WTC11 (cell line): ENCODE measurements at regions not wholly inside any gene's neighbourhood (a gene's known extent, or its start where the extent isn't known, plus 50 kb on each side); places are given as distances from the start of the nearest gene placed in this dataset.

Experiments used
- ATAC-seq: fragments of 200-7000 bp; cut with Tn5 transposase; 2 replicates; pipeline ENCODE4 v1.10.0; 2021; ENCODE audit warnings: mild to moderate bottlenecking, moderate library complexity
- CTCF ChIA-PET: fragments of 300-600 bp; sonication (Branson Sonifier 250); formaldehyde crosslinking; loops from one replicate; lab custom pipeline; 2021; ENCODE audit warnings: antibody characterized with exemption; lab: Charles Lee
- POLR2A ChIA-PET: fragments of 350-600 bp; sonication (Branson Sonifier 250); formaldehyde crosslinking; loops from one replicate; lab custom pipeline; 2021; ENCODE audit warnings: antibody characterized with exemption; lab: Charles Lee
- DNase-seq: peaks from one replicate; pipeline ENCODE4 v3.0.0; 2021; ENCODE audit warnings: low spot score
- H3K27ac Mint-ChIP-seq: 2 replicates; pipeline ENCODE4 v1.8.0; 2021; ENCODE audit warnings: mixed read lengths
- H3K27me3 Mint-ChIP-seq: 2 replicates; pipeline ENCODE4 v1.8.0; 2021; ENCODE audit warnings: low read depth, mild to moderate bottlenecking, moderate library complexity, mixed read lengths
- H3K36me3 Mint-ChIP-seq: 2 replicates; pipeline ENCODE4 v1.8.0; 2021; ENCODE audit warnings: mixed read lengths
- H3K4me1 Mint-ChIP-seq: 2 replicates; pipeline ENCODE4 v1.8.0; 2022; ENCODE audit warnings: mixed read lengths
- H3K4me3 Mint-ChIP-seq: 2 replicates; pipeline ENCODE4 v1.8.0; 2021; ENCODE audit warnings: mild to moderate bottlenecking, moderate library complexity, mixed read lengths
- H3K9me3 Mint-ChIP-seq: 2 replicates; pipeline ENCODE4 v1.8.0; 2021; ENCODE audit warnings: mixed read lengths
- AR ChIP-seq: fragments of 250-450 bp; sonication (Bioruptor Pico); IDR thresholded peaks from 2 replicates; pipeline ENCODE4 v1.9.0; 2021; ENCODE audit warnings: mild to moderate bottlenecking
- CREB1 ChIP-seq: sonication (generic); formaldehyde crosslinking; IDR thresholded peaks from 2 replicates; pipeline ENCODE4 v1.8.0; 2023; ENCODE audit warnings: mild to moderate bottlenecking, missing genetic modification reagents
- EMX1 ChIP-seq: fragments of 250-450 bp; sonication (Bioruptor Pico); IDR thresholded peaks from 2 replicates; pipeline ENCODE4 v1.8.0; 2021; ENCODE audit warnings: mild to moderate bottlenecking
- IRF2 ChIP-seq: sonication (generic); formaldehyde crosslinking; IDR thresholded peaks from 2 replicates; pipeline ENCODE4 v1.8.0; 2022; ENCODE audit warnings: low read depth, missing genetic modification reagents, borderline replicate concordance
- PRDM15 ChIP-seq: sonication (generic); formaldehyde crosslinking; IDR thresholded peaks from 2 replicates; pipeline ENCODE4 v1.8.0; 2022; ENCODE audit warnings: missing genetic modification reagents
- PREB ChIP-seq: sonication (generic); formaldehyde crosslinking; IDR thresholded peaks from 2 replicates; pipeline ENCODE4 v1.8.1; 2022; ENCODE audit warnings: mild to moderate bottlenecking, missing genetic modification reagents, moderate library complexity, borderline replicate concordance
- SOX15 ChIP-seq: fragments of 250-450 bp; sonication (Bioruptor Pico); IDR thresholded peaks from 2 replicates; pipeline ENCODE4 v1.9.0; 2021; ENCODE audit warnings: mild to moderate bottlenecking
- SP1 ChIP-seq: sonication (generic); formaldehyde crosslinking; conservative IDR thresholded peaks from 2 replicates; pipeline ENCODE4 v1.8.1; 2022; ENCODE audit warnings: missing genetic modification reagents
- STAT6 ChIP-seq: sonication (generic); formaldehyde crosslinking; conservative IDR thresholded peaks from 2 replicates; pipeline ENCODE4 v1.8.1; 2023; ENCODE audit warnings: mild to moderate bottlenecking, low read depth, missing genetic modification reagents, moderate library complexity
- TEAD1 ChIP-seq: sonication (generic); formaldehyde crosslinking; IDR thresholded peaks from 2 replicates; pipeline ENCODE4 v1.8.0; 2022; ENCODE audit warnings: mild to moderate bottlenecking, missing genetic modification reagents
- USF1 ChIP-seq: sonication (generic); formaldehyde crosslinking; IDR thresholded peaks from 2 replicates; pipeline ENCODE4 v1.8.0; 2022; ENCODE audit warnings: mild to moderate bottlenecking, missing genetic modification reagents
- ZNF425 ChIP-seq: fragments of 250-450 bp; sonication (Bioruptor Pico); conservative IDR thresholded peaks from 2 replicates; pipeline ENCODE4 v1.9.0; 2021; ENCODE audit warnings: mild to moderate bottlenecking

- TF ChIP-seq STAT6 (CRISPR knock-in tag) (no peak), CREB1 (CRISPR knock-in tag) (no peak), SP1 (CRISPR knock-in tag) (no peak), SOX15 (CRISPR knock-in tag) (no peak), PREB (CRISPR knock-in tag) (no peak), TEAD1 (CRISPR knock-in tag) (no peak), IRF2 (no peak), ZNF425 (CRISPR knock-in tag) (no peak), USF1 (CRISPR knock-in tag) (no peak), PRDM15 (no peak)
These were observed 161.8 kb downstream of the EDEM1 start (continued) for GRCh38 chr3:5349343-5349742.

- DNase-seq (no peak), ATAC-seq (no peak)
- Mint-ChIP-seq H3K27ac (no peak overlapping the region), H3K4me1 (no peaks in the 10 kb centered on the region), H3K9me3 (peaks cover 69% of the 10 kb centered on the region), H3K36me3 (peaks cover 15% of the 10 kb centered on the region), H3K27me3 (peaks cover 4% of the 10 kb centered on the region), H3K4me3 (no peak overlapping the region)
- ChIA-PET CTCF (no interaction called here), POLR2A (no interaction called here)
- TF ChIP-seq AR (CRISPR knock-in tag) = no peak
- no peak for TF ChIP-seq EMX1 (CRISPR knock-in tag)
These were observed 169.6 kb downstream of the EDEM1 start for GRCh38 chr3:5357089-5357488.
